DND-41 (cell line): ENCODE measurements at regions not wholly inside any gene's neighbourhood (a gene's known extent, or its start where the extent isn't known, plus 50 kb on each side); places are given as distances from the start of the nearest gene placed in this dataset.

ENCODE experiments used
- CTCF ChIP-seq: IDR thresholded peaks from 2 replicates; pipeline ENCODE4 v1.5.1; 2012; ENCODE audit warnings: borderline replicate concordance, low read length, moderate library complexity, mild to moderate bottlenecking; ENCODE audit not compliant: poor library complexity, severe bottlenecking; ENCODE audit errors: extremely low read depth
- EZH2 ChIP-seq: IDR thresholded peaks from 3 replicates; pipeline ENCODE4 v1.6.1; 2012; ENCODE audit warnings: borderline replicate concordance, low read depth, mild to moderate bottlenecking, moderate library complexity, low read length, inconsistent platforms; ENCODE audit not compliant: severe bottlenecking

GRCh38 chr5:56607074-56607473, 208.3 kb upstream of the MAP3K1 start:
- TF ChIP-seq CTCF (no peak), EZH2 (no peak)
